Loucy (cell line): ENCODE measurements at regions not wholly inside any gene's neighbourhood (a gene's known extent, or its start where the extent isn't known, plus 50 kb on each side); places are given as distances from the start of the nearest gene placed in this dataset.

Experiments used
- H2AFZ ChIP-seq: fragments of 200-600 bp; sonication (generic); 2 replicates; pipeline ENCODE4 v1.6.0; 2016; ENCODE audit warnings: antibody characterized with exemption, mild to moderate bottlenecking, low read length, moderate library complexity
- H3F3A ChIP-seq: fragments of 200-600 bp; 2 replicates; pipeline ENCODE4 v1.6.0; 2016; ENCODE audit warnings: antibody characterized with exemption, low read depth, mild to moderate bottlenecking
- H3K27me3 ChIP-seq: fragments of 200-600 bp; sonication (generic); 2 replicates; pipeline ENCODE4 v1.6.1; 2014; ENCODE audit warnings: low read length, mild to moderate bottlenecking; ENCODE audit not compliant: insufficient read depth, poor library complexity, severe bottlenecking
- H3K36me3 ChIP-seq: fragments of 200-600 bp; sonication (generic); 2 replicates; pipeline ENCODE4 v1.6.1; 2016; ENCODE audit warnings: low read length; ENCODE audit not compliant: insufficient read depth
- H3K4me1 ChIP-seq: fragments of 200-600 bp; sonication (generic); 2 replicates; pipeline ENCODE4 v1.5.1; 2014; ENCODE audit warnings: low read length, mild to moderate bottlenecking; ENCODE audit not compliant: insufficient read depth, poor library complexity, severe bottlenecking
- H3K4me2 ChIP-seq: fragments of 200-600 bp; sonication (generic); 2 replicates; pipeline ENCODE4 v1.6.0; 2014; ENCODE audit warnings: antibody characterized with exemption, low read length, low read depth, mild to moderate bottlenecking; ENCODE audit not compliant: poor library complexity, severe bottlenecking
- H3K4me3 ChIP-seq: fragments of 200-600 bp; sonication (generic); 2 replicates; pipeline ENCODE4 v1.5.1; 2014; ENCODE audit warnings: low read length, mild to moderate bottlenecking, mixed read lengths; ENCODE audit not compliant: poor library complexity, severe bottlenecking
- H3K79me2 ChIP-seq: fragments of 200-600 bp; sonication (generic); 2 replicates; pipeline ENCODE4 v1.6.1; 2014; ENCODE audit warnings: low read length; ENCODE audit not compliant: insufficient read depth
- H3K9ac ChIP-seq: fragments of 200-600 bp; sonication (generic); 2 replicates; pipeline ENCODE4 v1.6.0; 2014; ENCODE audit warnings: mild to moderate bottlenecking, low read depth, low read length, moderate library complexity; ENCODE audit not compliant: poor library complexity, severe bottlenecking
- H3K9me2 ChIP-seq: fragments of 200-600 bp; sonication (generic); replicated peaks from 2 replicates; pipeline ENCODE4 v1.6.1; 2016; ENCODE audit warnings: low read depth, low read length, mixed read lengths
- H3K9me3 ChIP-seq: fragments of 200-600 bp; sonication (generic); 2 replicates; pipeline ENCODE4 v1.6.1; 2014; ENCODE audit warnings: mild to moderate bottlenecking, antibody characterized with exemption, low read length, low read depth; ENCODE audit not compliant: insufficient read depth
- H4K20me1 ChIP-seq: fragments of 200-600 bp; sonication (generic); 2 replicates; pipeline ENCODE4 v1.6.0; 2014; ENCODE audit warnings: antibody characterized with exemption, low read length, mild to moderate bottlenecking; ENCODE audit not compliant: insufficient read depth, poor library complexity, severe bottlenecking
- CTCF ChIP-seq: fragments of 200-600 bp; sonication (generic); conservative IDR thresholded peaks from 2 replicates; pipeline ENCODE4 v1.5.1; 2014; ENCODE audit warnings: mild to moderate bottlenecking, antibody characterized with exemption, low read length
- EZH2phosphoT487 ChIP-seq: fragments of 200-600 bp; IDR thresholded peaks from 2 replicates; pipeline ENCODE4 v1.6.1; 2018; ENCODE audit warnings: antibody characterized with exemption, mild to moderate bottlenecking, moderate library complexity, borderline replicate concordance

- Histone ChIP-seq H3F3A (no peaks in the 10 kb centered on the region), H3K9me3 (no peaks in the 10 kb centered on the region), H3K9me2 (no peaks in the 10 kb centered on the region), H2AFZ (no peak overlapping the region), H3K79me2 (no peaks in the 10 kb centered on the region), H3K4me2 (no peak overlapping the region), H3K9ac (no peak overlapping the region), H3K27me3 (no peaks in the 10 kb centered on the region), H3K4me1 (no peaks in the 10 kb centered on the region), H3K4me3 (no peak overlapping the region), H4K20me1 (no peaks in the 10 kb centered on the region), H3K36me3 (no peaks in the 10 kb centered on the region)
- TF ChIP-seq EZH2phosphoT487 (no peak), CTCF (no peak)
Measured at GRCh38 chrX:128754130-128754529, 701.9 kb upstream of the ACTRT1 start.

GRCh38 chrX:128739539-128739938 lies 687.3 kb upstream of the ACTRT1 start:
- H3K9me3 ChIP-seq, result no peaks in the 10 kb centered on the region
- no peaks in the 10 kb centered on the region for H3K36me3 ChIP-seq
- no peaks in the 10 kb centered on the region for H3K4me1 ChIP-seq
- H4K20me1 ChIP-seq, result no peaks in the 10 kb centered on the region
- TF ChIP-seq CTCF, result no peak
- TF ChIP-seq EZH2phosphoT487, result no peak
- H3K4me3 ChIP-seq, result no peak overlapping the region
- no peaks in the 10 kb centered on the region for H3F3A ChIP-seq
- no peaks in the 10 kb centered on the region for H3K9me2 ChIP-seq
- H3K9ac ChIP-seq, result no peak overlapping the region
- H3K27me3 ChIP-seq, result no peaks in the 10 kb centered on the region
- no peak overlapping the region for H3K4me2 ChIP-seq
- no peaks in the 10 kb centered on the region for H3K79me2 ChIP-seq
- H2AFZ ChIP-seq, result no peak overlapping the region

- TF ChIP-seq EZH2phosphoT487, result no peak
- no peak for TF ChIP-seq CTCF
- no peak overlapping the region for H3K4me2 ChIP-seq
- H3K4me1 ChIP-seq, result no peaks in the 10 kb centered on the region
Measured at GRCh38 chrX:128728943-128729342, 676.7 kb upstream of the ACTRT1 start.

More at GRCh38 chrX:128728943-128729342, 676.7 kb upstream of the ACTRT1 start:
- no peaks in the 10 kb centered on the region for H3K27me3 ChIP-seq
- no peaks in the 10 kb centered on the region for H3K9me3 ChIP-seq
- no peaks in the 10 kb centered on the region for H3K36me3 ChIP-seq
- no peaks in the 10 kb centered on the region for H3F3A ChIP-seq
- H3K79me2 ChIP-seq, result no peaks in the 10 kb centered on the region
- H3K4me3 ChIP-seq, result no peak overlapping the region
- no peak overlapping the region for H3K9ac ChIP-seq
- H2AFZ ChIP-seq, result no peak overlapping the region
- H3K9me2 ChIP-seq, result no peaks in the 10 kb centered on the region
- no peaks in the 10 kb centered on the region for H4K20me1 ChIP-seq
